Iris pigment epithelial cell (primary cell): ENCODE measurements at regions not wholly inside any gene's neighbourhood (a gene's known extent, or its start where the extent isn't known, plus 50 kb on each side); places are given as distances from the start of the nearest gene placed in this dataset.

Experiments used
- DNase-seq: peaks from one replicate; pipeline ENCODE4 v3.0.0-alpha.2; 2011; ENCODE audit warnings: low read depth

DNA sequence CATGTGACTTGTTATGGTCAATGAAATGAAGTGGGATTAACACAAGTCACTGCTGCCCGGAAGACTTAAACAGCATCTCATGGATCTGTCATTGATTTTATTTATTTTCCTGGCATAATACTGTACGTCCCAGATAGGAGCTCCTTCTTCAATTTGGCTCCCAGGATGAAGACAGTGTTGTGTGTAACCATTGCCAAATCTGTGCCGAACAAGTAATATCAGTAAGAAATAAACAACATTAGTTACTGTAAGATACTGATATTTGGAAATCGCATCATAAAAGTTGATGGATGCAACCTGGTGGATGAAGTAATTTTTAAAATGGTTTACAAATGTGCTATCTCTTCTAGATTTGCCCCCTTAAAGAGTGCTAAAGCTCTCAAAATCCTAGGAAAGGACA lies 419.0 kb upstream of the MMADHC start:
- DNase-seq: no peak

DNA sequence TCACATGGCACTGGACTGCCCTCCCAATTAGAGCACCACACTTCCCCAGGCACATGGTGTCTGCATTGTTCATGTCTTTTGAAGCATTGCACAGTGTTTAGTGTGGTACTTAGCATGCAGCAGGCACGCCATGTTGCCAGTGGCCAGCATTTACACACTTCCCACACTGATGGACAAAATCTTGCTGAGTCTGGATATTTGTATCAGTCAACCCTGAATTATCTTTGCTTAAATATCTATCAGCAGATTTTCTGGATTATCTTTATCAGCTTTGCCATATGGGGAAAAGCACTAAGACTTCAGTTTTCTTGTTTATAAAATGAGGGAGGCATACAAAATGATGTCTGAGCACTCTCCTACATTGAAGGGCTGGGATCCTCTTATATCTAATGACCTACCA lies 416.0 kb upstream of the MMADHC start:
- DNase-seq: no peak

DNA sequence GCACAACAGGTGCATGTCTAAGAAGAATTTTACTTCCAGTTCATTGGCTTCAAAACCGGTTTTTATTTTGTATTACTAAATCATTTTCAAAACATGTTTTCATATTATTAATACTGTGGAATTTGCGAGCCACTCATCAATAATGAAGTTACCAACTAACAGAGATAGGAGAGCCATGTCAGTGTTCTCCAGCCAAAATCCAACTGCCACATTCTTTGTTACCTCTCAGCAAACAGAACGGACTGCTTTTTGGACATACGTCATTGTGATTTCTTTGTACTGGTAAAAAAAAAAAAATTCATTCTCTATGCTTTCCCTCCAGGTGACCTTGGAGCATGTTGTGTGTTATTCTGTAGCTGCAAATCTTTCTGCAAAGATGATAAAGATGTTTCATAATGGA lies 414.2 kb upstream of the MMADHC start:
- DNase-seq: no peak

DNA sequence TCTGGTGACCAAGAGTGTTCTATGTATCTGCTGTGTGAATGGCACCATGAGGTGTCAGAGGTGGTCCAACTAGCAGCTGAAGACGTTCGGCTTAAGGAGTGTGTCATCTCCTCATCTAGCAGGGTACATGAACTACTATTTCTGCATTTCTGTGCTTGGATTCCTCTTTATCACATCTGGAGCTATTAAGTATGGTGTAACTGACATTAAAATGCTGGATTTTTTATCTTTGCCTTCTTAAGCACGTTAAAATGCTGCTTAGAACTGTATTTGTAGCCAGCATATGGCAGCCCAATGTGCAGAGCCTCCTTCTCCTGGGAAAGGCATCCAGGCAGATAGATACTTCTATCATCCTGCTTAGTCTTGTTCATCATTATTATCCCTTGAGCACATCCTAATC lies 409.3 kb upstream of the MMADHC start:
- no peak for DNase-seq

DNA sequence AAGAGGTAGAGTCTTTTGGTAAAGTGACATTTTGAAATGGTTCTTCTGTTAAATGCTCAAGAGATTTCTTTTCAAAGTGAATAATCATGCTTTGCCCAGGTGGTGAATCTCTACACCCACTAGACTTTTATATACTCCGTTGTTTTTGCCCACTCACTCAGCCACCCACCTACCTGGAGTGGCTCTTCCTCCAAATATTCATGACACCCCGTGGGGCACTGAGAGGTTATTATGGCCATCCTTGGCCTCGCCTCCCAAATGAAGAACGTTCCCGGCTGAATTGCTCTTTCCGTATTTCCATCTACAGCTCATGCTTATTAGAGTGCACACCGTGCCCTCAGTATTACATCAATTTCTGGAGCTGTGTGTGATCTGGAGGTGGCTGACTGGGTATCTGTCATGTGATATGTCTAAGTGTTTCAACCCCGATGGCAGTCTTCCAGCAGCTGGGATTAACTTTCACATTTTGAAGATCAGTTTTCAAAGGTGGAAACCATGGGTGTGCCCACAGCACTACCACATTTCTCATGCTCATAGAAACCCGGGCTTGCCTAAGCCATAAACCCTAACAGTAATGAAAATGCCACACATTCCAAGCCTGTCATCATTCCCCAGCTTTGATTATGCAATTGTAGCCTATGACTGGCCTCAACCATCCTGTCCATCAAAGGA lies 406.6 kb upstream of the MMADHC start:
- peak; percentile 92 for DNase-seq

DNA sequence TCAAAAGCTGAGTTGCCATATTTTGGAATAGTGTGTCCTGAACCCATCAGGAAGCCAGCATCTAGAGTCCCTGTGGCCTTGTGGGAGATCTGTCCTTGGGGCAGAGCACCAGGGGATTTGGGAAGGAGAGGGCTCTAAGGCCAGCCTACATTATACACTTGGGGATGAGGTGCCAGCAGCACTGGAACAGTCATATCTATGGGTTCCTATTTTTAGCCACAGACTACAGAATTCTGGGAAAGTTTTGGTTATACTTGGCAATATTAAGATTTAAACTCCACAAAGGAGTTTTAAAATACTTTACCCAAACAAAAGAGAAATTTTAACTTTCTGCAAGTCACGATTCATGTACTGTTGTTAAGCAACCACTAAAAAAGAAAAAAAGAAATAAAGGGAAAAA lies 405.7 kb upstream of the MMADHC start:
- no peak for DNase-seq

DNA sequence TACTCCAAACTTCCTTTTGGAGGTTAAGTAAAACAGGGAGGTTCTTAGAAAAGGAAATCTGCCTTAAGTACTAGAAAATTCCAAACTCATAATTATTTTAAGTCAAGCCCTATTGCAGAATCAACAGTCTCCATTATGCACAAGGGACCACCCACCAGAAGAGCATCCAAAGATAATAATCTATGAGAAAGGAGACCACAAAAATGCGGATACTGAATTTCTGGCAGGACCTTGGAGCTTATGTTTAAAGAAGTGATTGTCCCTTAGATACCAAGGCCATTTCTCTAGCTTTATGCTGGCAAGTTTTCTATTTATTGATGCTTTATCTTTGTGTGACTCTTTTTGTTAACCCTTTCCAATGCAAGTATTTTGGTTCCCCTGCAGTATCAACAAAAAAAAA lies 404.0 kb upstream of the MMADHC start:
- peak; percentile 62 for DNase-seq

DNA sequence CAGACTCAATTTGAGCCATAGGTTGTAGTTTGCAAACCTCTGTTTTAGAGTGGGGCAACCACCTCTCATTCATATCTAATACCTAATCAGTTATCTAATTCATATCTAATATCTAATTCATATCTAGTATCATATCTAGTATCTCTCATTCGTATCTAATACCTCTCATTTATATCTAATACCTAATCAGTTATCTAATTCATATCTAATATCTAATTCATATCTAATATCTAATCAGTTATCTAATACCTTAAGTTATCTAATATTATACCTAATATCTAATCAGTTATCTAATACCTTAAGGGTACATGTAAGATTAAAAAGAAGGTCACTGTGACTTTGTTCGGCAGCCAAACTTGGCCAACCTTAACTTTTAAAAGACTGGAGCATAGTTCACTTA lies 403.4 kb upstream of the MMADHC start:
- no peak for DNase-seq

DNA sequence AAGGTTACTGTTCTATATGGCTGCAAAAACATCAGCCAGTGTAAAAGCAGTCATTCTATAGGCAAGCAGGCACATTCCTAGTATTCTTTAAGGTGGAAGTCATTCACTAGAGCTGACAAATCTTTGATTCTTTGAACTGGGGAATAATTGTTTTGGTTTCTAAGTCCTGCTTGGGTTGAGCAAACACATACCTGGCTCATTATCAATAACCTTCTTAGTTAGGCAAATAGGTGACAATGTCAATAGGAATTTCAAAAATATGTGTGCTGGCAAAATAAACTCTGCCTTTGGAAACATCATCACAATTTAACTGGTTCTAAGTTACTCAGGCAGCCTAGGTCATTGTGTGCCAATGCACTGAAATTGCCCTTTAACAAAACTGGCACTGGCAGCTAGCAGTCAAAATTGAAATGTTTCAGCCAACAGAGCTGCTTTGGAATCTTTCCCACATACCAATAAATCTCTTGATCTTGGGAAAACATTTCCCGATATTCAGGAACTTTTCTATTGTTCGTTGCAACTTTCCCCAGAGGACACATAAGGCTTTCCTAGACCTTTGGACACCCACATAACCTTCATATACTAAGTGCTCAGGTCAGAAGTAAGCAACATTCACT lies 402.0 kb upstream of the MMADHC start:
- DNase-seq: peak; percentile 46

DNA sequence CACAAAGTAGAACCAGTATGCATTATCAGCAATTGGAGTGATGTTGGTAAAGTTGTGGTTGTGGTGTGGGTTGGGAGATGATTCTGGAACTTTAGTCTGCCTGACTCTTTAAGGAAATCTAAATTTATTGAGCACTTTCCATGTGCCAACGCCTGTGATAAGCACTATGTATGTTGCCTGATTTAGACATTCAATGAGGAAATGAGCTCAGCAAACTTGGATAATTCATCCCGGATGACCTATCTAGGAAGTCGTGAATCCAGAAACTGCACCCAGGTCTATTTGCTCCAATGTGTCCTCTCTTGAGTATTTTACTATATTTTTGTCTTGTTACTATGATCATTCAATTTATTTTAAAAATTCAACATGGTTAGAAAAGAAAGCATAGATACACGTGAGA lies 400.8 kb upstream of the MMADHC start:
- DNase-seq: no peak

DNA sequence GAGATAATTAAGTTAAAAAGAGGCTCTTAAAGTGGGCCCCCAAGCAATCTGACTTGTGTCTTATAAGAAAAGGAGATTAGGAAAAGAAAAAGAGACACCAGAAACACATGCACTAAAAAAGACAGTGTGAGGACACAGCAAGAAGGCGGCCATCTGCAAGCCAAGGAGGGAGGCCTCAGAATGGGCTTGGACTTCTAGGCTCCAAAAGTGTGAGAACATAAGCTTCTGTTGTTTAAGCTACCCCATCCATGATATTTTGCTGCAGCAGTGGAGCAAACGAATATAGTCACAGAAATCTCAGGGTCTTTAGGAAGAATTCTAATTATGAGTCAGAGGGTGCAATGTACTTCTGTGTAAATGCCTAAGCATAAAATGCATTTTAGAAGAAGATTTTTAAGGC lies 399.3 kb upstream of the MMADHC start:
- no peak for DNase-seq

DNA sequence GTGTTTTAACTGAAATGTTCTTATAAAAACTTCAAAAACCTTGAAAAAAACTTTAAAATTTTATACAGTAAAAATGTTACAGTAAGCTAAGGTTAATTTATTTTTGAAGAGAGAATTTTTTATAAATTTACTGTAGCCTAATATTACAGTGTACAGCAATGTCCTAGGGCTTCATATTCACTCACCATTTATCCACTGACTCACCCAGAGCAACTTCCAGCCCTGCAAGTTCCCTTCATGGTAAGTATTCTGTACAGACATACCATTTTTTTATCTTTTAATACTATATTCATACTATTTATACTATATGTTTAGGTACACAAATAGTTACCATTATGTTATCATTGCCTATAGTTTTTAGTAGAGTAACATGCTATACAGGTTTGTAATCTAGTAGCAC lies 396.7 kb upstream of the MMADHC start:
- no peak for DNase-seq

DNA sequence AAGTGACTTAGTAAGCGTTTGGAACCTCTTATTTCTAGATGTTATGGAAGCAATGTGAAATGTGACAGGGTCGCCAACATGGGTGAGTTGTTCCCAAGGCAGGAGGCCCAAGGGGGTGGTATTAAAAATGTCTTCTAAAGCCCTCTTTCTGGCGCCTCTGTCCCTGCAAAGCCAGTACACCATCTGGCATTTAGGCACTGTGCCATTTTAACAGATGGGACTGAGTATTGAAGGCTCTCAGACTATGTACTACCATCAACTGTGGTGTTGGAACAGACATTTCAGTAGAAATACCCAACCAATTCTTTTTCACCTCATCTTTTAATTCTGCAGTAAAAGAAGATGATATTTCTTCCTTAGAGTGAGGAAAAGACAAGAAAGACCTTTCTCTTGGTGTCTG lies 384.5 kb upstream of the MMADHC start:
- no peak for DNase-seq

DNA sequence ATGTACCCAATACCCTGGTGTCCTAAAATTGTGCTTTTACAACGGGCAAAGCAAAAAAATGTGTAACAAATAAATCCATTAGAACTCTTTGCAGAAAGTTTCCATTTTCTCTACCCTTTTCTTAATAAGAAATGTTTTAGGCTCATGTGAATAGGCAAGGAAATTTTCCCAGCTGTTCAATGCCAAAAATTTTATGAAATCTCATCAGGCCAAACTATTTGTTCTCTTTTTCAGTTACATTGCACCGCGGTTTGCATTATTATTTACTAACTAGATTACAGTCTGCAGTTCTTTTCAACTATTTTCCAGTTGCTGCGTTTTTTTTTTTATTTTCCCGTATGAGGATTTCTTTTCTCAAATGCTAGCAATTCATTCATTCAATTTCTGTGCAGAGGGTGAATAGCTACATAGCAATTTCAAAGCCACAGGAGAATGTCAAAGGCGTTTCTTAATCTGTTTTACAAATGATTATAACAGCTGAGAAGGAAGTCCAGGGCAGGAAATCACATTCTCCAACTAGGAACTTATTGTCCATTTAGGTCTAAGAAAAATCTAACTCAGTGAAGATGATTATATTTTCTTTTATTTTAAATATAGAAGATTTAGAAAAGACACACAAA lies 367.5 kb upstream of the MMADHC start:
- DNase-seq: no peak

DNA sequence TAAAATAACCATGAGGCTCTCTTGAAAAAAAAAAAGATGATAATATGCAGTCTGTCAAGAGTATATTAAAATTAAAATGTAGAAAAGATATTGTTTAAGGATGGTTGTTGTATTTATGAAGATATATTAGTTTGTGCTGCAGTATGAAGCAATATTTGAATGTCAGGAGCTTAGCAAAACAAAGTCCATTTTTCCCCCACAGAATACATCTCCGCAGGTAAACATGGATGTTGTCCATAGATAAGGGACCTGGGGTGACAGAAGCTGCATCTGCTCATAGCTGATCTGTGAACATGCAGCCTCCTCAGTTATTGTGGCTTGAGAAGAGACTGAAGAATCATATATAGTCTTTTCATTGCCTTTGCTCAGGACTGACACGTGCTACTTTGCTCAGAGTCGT lies 366.1 kb upstream of the MMADHC start:
- DNase-seq: no peak

DNA sequence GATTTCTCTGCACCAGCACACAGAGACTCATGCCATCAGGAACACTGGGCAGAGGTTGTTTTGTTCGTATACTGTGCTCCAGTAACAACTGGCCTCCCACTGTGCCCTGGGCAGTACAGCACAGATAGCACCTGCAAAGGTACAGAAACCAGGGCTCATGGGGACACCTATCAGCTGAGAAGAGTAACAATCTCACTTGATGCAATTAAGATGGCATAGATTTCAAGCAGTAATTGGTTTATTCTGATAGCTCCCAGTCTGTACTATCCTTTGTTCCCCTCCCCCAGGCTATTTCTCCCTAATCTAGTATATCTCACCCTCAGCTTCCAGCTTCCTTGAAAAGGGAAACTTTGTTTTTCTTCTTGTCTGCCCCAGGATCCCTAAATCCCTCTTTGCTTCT lies 343.9 kb upstream of the MMADHC start:
- DNase-seq: no peak

DNA sequence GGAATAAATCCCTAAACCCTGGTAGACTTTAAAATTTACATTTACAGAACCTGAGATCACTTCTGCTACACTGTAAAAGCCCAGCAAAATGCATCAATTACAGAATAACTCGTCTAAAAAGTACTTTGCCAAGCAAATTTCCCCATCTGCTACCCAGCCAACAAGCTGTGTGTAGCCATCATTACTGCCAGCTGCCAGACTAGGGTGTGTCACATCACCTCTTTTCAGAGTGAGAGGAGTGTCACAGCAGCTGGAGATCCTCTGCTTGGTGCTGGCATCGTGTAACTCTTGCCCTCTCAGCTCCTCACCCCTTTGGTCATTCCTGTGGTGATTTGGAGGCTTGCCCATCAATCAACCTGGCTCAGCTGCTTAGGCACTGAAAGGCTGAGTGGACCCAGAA lies 340.4 kb upstream of the MMADHC start:
- DNase-seq: no peak

DNA sequence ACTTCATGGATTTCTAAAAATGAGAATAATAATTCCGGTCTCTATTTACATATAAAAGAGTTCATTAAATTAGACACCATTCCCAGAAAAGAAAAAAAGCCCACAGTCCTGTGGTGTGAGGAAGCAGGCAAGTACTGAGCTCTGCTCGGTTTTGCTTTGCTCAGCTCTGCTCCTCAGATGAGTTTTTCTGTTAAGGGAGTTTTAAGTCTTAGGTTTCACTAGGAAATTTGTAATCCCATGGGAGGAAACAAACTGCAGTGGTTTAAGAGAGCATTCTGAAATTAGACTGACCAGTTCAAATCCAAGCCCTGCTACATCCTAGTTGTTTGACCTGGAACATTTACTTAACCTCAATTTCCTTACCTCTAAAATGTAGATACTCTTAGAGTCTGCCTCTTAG lies 338.6 kb upstream of the MMADHC start:
- no peak for DNase-seq

DNA sequence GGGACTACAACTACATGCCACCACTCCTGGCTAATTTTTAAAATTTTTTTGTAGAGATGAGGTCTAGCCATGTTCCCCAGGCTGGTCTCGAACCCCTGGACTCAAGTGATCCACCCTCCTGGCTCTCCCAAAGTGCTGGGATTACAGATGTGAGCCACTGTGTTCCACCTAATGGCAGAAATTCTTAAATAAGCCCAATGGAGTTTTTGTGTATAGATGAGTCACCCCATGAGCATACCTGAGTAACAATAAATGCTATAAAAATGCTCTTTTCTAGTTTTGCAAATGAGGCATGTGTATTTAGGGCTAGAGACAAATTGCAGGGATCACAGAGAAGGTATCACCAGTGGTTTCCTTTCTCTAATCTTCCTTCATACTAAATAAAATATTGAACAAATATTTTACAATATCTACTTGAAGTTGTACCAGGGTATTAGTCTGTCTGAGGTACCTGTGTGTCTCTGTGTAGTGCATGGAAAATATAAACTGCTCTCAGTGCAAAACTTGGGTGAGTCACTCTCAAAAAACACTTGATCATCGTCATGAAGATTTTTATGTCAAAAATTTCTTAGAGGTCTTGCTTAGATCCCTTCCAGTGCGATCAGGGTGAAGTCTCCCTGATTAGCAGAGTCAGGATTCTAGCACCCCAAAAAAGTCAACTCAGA lies 337.1 kb upstream of the MMADHC start:
- DNase-seq: no peak

DNA sequence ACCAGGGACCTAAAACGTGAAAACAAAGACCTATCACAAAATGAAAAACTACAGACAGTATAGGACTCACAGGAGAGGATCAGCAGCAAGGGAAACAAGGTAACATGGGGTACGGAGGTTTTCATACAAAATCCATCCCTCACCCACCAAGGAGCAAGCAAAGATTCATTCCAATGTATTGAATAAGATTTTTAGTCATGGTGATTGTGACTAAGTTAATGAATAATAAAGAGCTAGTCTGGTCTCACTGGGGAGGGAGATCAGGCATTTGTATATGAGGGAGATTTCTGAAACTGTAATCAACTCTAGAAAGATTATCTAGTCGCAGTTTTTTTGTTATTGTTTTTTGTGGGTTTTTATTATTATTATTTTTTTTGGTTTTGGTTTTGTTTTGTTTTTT lies 336.5 kb upstream of the MMADHC start:
- no peak for DNase-seq

DNA sequence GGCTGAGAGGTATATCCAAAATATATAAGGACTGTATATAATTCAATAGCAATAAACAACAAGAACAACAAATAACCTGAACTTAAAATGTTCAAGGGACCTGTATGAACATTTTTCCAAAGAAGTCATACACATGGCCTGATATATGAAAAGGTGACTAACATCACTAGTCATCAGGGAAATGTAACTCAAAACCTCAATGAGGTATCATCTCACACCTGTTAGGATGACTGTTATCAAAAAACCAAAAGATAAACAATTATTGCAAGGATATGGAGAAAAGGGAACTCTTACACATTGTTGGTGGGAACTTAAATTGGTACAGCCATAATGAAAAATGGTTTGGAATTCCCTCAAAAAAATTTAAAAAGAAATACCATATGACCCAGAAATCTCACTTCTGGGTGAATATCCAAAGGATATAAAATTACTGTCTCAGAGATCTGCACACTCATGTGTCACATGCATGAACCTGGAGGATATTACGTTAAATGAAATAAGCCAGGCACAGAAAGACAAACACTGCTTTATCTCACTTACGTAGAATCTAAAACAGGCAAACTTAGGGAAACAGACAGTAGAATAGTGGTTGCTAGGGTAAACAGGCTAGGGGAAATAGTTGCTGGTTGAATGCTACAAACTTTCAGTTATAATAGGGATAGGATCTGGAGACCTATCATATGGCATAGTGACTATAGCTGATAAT lies 334.5 kb upstream of the MMADHC start:
- no peak for DNase-seq

DNA sequence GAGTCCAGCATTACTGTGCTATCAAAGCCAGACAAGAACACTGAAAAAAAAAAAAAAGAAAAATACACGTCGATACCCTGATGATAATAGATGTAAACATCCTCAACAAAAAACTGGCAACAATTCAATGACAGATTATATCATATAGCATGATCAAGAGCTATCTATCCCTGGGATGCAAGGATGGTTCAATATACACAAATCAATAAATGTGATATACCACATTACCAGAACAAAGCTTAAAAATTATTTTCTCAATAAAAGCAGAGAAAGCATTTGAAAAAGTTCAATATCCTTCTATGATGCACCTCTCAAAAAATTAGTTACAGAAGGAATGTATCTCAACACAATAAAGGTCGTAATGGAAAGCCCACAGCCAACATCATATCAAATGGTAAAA lies 332.8 kb upstream of the MMADHC start:
- DNase-seq: no peak

DNA sequence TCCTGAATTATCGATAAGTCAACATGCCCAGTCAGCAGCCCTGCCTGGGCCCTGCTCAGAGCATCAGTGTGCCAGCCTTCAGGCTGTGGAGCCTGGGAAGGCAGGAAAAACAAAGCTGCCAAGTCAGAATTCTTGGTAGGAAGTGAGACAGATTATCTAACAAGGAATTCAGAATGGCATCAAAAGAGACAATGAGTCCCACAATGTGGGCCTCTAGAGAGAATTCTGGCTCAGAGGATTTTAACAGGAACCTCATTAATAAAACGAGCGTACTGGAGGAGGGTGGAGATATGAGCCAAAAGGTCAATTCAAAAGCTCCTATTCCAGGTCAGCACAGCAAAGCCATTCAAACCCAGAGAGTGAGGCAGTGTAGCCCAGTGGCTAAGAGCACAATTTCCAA lies 327.6 kb upstream of the MMADHC start:
- DNase-seq: no peak
